DLD1 (cell line): ENCODE measurements at regions not wholly inside any gene's neighbourhood (a gene's known extent, or its start where the extent isn't known, plus 50 kb on each side); places are given as distances from the start of the nearest gene placed in this dataset.

ENCODE experiments used
- in situ Hi-C: cut with HindIII; loops from 2 replicates; pipeline ENCODE4 v1.10.0; 2017; ENCODE audit warnings: low sequenced_read_pairs

GRCh38 chr17:77426676-77427386 is 286.1 kb downstream of the SEC14L1 start:
- in situ Hi-C loops, result no loop called here

- in situ Hi-C loops, result no loop called here
Observed at GRCh38 chr17:77427391-77427991, 286.7 kb downstream of the SEC14L1 start.

- in situ Hi-C loops, result no loop called here
Observed at GRCh38 chr17:77428020-77428748, 287.4 kb downstream of the SEC14L1 start.

DNA sequence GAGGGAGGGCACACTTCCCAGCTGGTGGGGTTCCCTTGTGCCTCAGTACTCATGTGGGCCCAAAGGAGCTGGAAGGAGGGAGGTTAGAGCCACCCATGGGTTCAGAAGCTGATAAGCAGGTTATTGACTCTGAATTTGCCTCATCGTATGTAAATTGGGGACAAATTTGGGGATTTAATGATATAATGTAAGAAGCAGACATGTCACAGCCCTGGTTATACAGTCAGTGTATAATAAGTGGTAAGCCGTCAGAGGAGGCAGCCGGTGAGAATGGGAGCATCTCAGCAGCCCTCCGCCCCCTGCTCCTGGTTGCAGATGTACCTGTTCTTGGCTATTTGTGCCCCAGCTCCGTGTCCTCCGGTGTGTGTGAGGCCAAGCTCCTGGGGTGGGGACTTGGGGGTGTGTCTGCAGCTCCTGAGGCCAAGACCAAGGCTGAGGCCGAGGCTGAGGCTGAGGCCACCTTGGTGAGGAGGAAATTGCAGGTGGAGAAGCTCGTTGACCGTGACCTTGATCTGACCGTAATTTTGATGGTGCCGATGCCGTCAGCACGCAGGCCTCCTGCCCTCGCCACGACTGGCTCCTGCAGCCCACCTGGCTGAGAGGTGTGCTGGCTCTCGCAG is 288.1 kb downstream of the SEC14L1 start:
- in situ Hi-C loops, result no loop called here

- in situ Hi-C loops, result no loop called here
Observed at GRCh38 chr17:77429369-77429968, 288.7 kb downstream of the SEC14L1 start.

DNA sequence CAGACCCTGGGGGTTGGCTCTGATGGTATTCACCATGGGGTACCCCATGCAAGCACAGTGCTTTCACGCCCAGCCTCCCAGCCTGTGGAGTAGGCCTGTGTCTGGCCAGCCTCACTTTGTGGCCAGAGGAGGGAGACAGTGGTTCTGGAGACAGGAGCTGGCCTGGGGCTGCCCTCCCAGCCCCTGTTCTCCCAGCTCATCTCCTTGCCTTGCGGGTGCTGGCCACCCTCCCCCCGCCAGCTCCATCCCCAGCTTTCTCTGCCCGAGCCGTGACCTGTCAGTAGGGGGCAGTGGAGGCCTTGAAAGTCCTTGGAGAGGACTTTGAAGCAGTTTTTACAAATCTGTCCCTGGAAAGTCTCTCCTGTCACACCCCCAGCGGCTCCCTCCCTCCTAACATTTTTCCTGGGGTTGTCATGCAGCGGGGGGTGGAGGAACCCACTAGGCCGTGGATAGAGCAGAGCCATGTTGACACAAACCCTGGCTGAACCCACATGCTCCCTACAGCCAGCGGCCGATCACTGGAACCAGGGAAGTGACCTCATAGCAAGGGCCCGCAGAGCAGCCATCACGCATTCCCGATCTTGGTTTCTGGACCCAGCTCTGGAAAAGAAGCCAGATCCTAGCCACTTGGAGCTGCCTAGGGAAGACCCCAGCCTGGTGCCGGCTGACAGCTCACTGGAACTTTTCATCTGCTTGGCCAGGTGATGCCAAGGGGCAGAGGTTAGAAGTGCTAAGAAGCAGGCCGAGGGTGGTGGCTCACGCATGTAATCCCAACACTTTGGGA is 289.4 kb downstream of the SEC14L1 start:
- in situ Hi-C loops, result no loop called here

GRCh38 chr17:77432034-77432661 is 291.4 kb downstream of the SEC14L1 start:
- in situ Hi-C loops, result no loop called here

DNA sequence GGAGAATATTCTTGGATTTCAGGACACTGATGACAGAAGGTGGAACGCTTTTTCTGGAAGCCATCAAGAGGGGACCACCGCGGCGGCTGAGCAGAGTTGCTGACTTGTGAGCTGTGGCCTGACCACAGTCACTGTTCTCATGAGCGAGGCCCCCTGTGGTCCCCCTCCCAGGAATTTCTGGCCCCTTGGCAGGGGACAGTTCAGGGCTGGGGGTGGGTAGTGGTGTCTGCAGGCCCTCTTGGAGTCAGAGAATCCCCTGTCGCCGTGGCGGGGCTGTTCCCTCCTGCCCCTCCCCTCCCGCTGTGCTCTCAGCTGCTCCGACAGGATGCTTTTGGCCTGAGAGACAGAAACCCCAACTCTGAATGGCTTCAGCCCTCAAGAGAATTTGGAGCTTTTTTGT is 292.0 kb downstream of the SEC14L1 start:
- in situ Hi-C loops, result no loop called here

- in situ Hi-C loops, result no loop called here
Observed at GRCh38 chr17:77433385-77434135, 292.8 kb downstream of the SEC14L1 start.

DNA sequence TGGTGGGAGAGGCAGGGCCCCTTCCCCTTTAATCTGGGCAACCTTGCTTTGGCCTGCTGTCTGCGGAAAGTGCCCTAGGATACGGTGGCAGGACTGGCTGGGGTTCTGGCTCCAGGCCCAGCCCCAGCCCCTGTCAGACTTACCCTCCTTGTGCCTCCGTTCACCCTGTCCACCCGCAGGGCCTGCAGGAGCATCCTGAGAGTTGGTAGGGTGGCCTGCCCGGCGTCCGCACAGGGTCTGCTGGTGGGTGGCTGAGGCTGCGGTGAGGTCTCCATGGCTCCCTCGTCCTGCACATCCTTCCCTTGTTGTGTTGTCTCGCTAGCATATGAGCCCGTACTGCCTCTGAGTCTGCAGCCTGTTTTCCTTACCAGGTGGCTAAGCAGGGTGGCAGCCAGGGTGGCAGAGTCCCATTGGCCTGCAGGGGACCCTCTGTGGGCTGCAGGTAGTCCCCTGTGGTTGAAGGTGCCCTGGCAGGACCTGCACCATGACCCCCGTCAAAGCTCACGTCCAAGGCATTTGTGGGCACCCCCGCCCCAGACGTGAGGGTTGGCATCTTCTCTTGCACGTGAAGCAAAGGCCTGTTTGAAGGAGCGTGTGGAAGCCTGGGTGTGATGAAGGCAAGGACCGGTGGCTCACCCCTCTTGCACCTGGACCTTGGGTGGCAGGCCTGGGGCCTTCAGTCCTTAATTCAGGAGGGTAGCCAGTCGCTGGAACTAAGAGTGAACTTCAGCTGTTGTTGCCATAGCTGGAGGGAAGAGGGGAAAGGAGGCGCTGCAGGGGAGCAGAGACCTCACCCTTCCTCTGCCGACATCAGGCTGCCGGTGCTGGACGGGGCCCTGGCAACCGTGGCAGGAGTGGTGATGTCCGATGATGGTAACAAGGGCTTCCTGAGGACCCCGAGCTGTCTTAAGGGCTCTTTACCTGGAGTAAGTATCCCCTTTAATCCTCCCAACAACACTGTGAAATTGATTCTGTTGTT is 293.7 kb downstream of the SEC14L1 start:
- in situ Hi-C loops, result no loop called here

GRCh38 chr17:77435272-77436057 is 294.7 kb downstream of the SEC14L1 start:
- in situ Hi-C loops, result no loop called here

GRCh38 chr17:77436058-77436442 is 295.3 kb downstream of the SEC14L1 start:
- in situ Hi-C loops, result no loop called here

DNA sequence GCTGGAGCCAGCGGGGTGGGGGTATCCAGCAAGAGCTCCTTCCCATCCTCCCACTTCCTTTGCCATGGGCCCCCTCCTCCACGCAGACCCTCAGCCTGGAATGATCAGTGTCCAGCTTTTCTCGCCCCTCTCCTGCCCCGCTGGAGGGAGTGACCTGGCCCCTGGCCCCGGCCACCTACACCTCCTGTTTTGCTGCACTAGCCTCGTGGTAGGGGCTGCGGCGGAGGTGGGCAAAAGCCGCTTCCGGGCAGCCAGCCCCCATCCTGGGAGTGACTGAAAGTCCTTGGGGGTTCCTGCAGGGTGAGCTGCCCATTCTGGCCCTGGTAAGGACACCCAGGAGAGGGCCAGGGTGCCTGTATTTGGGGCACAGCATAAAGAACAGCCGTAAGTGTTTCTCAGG is 295.7 kb downstream of the SEC14L1 start:
- in situ Hi-C loops, result no loop called here

GRCh38 chr17:77437017-77437416 is 296.2 kb downstream of the SEC14L1 start:
- in situ Hi-C loops, result no loop called here

DNA sequence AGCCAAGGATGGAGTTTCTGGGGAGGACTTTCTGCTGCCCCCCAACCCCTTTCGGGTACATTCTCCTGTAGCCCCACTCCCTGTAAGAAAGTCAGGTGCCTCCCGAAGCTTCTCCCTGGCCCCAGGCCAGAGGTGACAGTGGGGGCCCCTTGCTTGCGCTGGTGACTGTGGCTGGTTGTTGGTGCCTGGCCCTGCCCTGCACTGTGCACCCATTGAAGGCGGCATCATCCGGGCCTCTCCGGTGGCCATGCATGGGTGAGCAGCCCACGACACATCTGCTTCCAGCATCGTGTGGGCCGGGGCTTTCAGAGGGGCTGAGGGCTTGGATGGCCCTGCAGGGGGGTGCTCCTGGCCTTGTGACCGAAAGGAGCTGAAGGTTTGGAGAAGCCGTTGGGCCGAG is 297.0 kb downstream of the SEC14L1 start:
- in situ Hi-C loops, result no loop called here

GRCh38 chr17:77438241-77439188 is 297.7 kb downstream of the SEC14L1 start:
- in situ Hi-C loops, result no loop called here
